Activated CD8-positive, alpha-beta memory T cell treated with anti-CD3 and anti-CD28 coated beads, Interleukin-2, amount 50 U/mL, for 48 hours (primary cell): ENCODE measurements at regions not wholly inside any gene's neighbourhood (a gene's known extent, or its start where the extent isn't known, plus 50 kb on each side); places are given as distances from the start of the nearest gene placed in this dataset.

Source experiments
- DNase-seq: peaks from one replicate; pipeline ENCODE4 v3.0.0-alpha.2; 2020

DNA sequence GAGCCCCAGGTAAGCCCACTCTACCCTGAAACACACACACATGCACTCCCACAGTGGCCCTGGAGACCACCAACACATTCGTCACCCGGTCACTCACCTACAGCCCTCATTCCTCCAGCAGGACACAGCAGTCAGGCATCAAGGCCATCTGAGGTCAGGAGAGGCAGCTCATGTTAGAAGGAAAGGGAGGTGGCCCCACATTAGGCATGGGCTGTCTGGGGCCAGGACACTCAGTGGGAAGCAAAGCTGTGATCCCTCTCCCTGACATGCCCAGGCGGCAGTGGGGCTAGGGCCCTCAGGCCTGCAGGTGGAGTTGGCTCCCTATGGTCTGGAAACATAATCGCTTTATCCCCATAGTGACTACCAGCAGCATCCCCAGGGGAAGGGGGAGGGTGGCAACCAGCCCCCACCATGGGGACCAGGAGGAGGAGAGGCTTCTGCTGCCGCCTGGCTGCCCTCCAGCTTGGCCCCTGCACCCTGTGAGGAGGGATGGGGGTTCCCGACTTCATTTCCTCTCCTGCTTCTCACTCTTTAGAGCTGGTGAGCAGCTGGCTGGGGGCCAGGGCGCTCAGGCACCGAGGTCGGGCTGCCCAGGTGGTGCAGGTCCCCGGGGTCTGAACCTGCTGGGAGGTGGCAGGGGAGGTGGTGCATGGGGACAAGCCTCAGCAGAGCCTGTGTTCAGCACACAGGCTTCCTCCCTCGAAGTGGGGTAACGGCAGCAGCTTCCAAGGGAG, 76.6 kb upstream of the CST7 start:
- no peak for DNase-seq

GRCh38 chr20:24873025-24873620, 75.9 kb upstream of the CST7 start:
- DNase-seq: no peak

GRCh38 chr20:24875078-24875477, 74.0 kb upstream of the CST7 start:
- no peak for DNase-seq

DNA sequence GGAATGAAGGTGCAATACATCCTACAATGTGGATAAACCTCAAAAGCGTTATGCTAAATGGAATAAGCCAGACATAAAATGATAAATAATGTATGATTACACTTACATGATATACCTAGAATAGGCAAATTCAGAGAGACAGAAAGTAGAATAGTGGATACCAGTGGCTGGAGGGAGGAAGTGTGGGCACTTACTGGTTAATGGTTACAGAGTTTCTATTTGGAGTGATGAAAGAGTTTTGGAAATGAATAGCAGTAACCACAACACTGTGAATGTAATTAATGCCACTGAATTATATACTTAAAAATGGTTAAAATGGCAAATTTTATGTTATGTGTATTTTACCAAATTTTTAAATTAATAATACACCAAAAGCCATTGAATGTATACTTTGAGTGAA, 71.4 kb upstream of the CST7 start:
- no peak for DNase-seq

DNA sequence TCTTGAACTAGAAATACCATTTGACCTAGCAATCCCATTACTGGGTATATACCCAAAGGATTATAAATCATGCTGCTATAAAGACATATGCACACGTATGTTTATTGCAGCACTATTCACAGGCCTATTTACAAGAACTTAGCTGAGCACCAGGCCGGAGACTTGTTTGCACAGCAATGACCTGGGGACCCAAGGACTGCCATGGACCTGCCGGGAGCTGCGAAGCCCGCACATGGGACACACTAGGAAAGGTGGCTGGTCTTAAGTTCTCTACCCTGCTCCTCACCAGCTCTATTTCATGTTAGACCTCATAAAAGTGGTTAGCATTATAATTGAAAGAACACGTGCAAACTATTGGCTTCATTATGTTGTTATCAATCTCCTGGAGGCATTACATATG, 70.4 kb upstream of the CST7 start:
- DNase-seq: no peak

DNA sequence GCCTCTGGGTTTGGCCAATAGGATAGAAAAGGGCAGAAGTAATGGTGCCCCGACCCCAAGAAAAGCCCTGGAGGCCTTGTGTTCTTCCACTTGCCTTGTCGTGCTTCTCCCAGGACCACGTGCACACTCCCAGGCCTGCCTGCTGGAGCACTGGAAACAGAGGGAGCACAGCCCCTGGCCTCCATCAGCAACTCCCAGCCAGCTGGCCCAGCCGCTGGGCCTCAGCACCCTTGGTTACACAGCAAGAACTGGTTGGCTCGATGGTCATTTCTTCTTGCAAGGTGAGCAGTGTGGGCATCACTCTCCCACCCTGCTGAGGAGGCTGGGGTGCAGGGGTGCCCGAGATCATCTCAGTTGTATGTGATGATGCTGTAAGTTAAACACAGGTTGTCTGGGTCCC, 69.2 kb upstream of the CST7 start:
- no peak for DNase-seq

GRCh38 chr20:24880356-24880755, 68.7 kb upstream of the CST7 start:
- DNase-seq: no peak

- DNase-seq: no peak
Observed at GRCh38 chr20:24890286-24890685, 58.8 kb upstream of the CST7 start.

DNA sequence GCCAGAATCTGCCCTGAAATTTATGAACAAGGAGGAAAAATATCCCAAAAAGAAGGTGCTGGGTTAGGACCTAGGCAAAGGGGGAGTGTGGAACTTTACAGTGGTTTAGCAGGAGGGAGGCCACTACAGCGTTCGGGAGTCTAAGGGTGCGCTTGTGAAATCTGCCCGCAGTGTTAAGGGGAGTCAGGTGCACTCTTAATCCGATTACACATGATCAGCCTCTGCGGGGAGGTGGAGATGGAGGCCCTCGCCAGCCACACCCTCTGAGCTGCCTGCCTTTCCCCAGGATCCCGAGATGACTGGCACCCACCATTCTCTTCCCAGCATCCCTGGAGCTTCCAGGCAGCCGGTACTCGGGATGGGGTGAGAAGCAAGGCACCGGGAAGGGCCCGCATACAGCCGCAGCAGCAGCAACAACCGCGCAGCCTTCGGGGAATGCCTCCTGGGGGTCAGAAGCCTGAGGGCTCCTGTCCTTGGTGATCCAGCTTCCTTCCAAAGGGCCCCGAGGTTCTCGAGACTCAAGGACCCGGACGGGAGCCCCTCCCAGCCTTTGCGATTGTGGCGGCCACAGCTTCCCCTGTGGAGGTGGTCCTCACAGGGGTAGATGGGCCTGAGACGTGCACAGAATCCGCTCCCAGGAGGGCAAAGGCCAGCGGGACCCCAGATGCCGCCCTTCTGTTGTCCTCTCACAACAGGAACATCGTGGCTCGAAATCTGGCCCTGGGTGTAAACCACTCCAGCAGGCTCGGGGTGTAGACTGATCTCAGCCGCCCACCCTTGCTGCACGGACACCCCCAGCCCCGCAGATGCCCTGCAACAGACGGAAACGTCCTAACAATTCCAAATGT, 57.3 kb upstream of the CST7 start:
- no peak for DNase-seq

- DNase-seq: no peak
Observed at GRCh38 chr20:24892522-24892921, 56.5 kb upstream of the CST7 start.

DNA sequence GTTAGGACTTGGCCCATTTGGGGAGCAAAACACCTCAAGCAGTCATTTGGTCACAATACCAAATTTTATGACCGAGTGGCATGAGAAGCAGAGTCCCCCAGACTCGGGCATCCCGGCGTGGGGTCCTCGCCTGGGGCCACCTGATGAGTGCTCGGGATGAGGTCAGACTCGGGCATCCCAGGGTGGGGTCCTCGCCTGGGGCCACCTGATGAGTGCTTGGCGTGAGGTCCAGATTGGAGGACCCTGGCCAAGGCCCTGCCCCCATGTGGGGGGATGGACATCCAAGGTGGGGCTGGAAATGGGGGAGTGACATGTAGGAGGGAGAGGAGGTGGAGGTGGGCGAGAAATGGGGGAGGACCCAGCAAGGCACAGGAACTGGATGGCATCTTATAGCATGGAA, 56.1 kb upstream of the CST7 start:
- no peak for DNase-seq

DNA sequence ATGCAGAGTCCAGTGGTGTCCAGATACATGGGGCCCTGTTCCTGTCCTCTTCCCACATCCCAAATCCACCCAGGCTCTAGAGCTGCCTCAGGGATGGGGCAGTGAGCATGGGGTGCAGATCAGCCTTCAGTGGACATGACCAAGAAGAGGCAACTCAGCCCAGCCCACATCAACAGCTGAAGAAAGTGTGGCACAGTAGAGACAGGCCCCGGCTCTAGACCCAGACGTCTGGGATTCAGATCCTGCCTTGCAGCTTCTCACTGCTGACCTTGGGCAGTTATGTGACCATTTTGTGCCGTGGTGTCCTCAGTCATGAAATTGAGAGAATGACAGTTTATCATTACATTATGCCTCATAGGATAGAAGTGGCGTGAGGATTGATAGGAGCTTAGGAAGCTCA, 54.6 kb upstream of the CST7 start:
- no peak for DNase-seq

DNA sequence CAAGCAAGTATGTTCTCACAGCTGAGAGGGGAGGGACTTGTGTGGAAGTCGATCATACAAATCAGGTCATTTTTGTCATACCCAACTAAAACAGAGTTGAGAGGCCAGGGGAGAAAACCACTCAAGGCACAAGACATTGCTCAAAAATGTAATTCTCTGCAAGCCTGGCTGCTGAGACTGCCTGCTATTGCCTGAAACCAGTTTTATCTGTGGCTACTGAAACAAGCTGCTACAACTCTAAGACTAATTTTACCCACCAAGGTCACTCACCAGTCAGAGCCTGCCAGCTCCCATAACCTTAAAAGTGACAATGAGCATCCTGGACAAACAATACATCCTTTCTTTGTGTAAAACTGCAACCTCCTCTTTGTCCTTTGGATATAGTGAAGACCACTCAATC, 54.1 kb upstream of the CST7 start:
- no peak for DNase-seq

DNA sequence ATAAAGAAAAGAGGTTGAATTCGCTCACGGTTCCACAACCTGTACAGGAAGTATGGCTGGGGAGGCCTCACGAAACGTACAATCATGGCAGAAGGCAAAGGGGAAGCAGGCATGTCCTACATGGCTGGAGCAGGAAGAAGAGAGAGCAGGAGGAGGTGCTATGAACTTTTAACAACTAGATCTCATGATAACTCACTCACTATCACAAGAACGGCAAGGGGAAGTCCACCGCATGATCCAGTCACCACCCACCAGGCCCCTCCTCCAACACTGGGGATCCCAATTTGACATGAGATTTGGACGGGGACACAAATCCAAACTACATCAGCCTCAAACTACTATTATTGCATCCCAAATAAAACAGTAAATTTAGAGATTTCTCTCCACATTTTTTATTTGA, 53.6 kb upstream of the CST7 start:
- no peak for DNase-seq

DNA sequence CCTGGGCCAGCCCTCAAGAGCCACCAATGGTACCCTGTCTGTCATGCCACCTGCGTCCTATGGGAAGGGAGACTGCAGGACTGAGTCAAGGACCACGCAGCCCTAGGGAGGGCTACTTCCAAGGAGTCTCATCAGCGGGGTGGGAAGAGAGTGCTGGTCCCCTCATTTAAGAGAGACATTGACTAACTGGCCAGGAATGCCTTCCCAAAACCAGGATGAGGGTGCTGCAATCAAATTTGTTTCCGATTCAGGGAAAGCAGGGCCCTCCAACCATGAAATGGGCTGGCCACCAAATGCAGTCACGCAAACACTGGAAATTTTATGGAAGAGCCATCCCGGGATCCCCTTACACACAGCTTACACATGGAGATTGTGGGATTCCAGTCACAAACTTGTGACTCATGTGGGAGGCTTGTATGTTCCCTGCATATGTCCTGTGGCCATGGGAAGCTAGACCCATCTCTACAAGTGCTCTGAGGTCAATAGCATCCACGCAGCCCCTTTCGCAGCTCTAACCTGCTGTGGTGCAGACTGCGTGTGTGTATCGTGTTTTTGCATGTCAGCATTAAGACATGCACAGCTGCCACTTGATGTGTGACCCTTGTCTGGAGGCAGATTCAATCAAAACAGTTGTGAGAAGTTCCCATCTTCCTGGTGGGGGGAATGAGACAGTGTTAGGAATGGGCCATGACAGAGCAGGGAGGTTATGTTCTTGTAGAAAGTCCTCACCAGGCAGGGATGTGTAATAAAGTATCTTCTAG, 53.0 kb upstream of the CST7 start:
- no peak for DNase-seq

DNA sequence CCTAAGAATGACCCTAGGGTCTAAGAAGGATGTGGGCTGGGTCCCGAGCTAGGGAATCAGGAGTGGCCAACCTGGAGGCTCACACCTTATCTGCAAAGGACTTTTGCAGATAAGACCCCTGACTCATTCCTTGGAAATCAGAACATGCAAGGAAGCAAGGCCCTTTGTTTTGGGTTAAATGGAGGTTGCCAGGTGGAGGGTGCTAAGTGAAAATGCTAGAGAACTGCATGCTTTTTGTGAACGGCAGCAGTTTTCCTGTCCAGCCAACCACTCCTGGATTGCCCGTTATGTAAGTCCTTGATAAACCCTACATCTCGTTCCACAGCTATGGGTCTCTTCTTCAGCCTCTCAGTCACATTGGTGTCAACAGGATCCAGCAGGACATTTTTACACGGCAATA, 52.1 kb upstream of the CST7 start:
- DNase-seq: no peak

DNA sequence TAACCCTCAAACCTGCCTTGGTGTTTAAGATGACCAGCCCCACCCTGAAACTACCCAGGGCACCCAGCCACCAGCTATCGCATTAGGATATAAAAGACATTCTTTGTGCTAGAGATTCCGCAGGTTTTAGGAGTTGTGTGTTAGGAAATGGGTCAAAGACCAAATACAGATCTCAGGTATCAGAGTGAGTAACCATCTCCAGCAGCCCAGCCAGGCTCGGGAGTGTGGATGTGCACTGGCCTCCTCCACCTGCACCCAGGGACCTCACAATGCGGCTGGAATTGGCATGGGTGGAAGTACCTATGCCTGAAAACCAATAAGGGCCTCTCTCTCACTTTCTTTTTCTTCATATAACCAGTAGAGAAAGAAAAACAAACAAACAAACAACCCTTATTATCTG, 51.1 kb upstream of the CST7 start:
- no peak for DNase-seq

- DNase-seq: no peak
Observed at GRCh38 chr20:24899153-24899552, 49.9 kb upstream of the CST7 start.
